ENCODE measurements at regions not wholly inside any gene's neighbourhood (a gene's known extent, or its start where the extent isn't known, plus 50 kb on each side); places are given as distances from the start of the nearest gene placed in this dataset.
"Not testable (repeated sequence)": the region's sequence is repeated elsewhere in the genome, so short reads cannot be mapped to it uniquely, and the experiment has no call there.

DNA sequence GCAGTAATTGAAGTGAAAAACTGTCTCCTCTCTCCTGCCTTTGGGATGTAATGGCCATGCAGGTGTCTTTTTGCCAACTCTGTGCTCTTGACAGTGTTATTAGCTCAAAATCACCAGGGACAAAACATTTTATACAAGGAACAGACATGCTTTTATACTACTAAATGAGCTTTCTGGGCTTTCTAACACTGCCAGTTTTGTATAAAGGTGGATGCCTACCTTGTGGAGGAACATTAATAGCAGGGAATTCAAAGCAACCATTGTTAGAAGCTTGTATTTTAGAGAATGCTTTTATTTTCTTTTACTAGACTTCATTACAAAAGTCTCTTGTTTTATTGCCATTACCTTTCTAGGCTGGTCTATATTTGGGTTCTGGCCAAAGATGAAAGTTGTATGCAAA, 54.7 kb upstream of the ARSJ start:
- no peak for DNase-seq

- DNase-seq = no peak
Measured at GRCh38 chr4:114036426-114036825, 57.0 kb upstream of the ARSJ start.

DNA sequence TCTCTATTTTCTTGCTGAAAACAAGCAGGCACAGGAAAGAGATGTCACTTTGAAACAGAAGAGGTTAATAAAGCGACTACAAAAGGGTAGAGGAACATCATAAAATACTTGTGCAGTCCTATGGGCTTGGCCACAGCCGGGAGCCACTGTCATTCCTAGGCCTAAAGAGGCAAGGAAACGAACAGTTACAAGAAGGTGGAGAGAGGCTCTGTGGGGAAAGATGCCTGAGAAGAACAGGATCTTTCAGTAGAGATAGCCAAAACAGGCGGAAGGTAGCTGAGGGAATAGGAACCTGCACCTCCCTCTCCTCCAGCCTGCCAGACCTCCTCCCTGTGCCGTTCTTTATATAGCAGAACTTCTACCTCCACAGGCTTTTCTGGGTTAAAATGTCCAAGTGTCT, 57.4 kb upstream of the ARSJ start:
- no peak for DNase-seq

- DNase-seq = no peak
Measured at GRCh38 chr4:114037988-114038387, 58.5 kb upstream of the ARSJ start.

DNA sequence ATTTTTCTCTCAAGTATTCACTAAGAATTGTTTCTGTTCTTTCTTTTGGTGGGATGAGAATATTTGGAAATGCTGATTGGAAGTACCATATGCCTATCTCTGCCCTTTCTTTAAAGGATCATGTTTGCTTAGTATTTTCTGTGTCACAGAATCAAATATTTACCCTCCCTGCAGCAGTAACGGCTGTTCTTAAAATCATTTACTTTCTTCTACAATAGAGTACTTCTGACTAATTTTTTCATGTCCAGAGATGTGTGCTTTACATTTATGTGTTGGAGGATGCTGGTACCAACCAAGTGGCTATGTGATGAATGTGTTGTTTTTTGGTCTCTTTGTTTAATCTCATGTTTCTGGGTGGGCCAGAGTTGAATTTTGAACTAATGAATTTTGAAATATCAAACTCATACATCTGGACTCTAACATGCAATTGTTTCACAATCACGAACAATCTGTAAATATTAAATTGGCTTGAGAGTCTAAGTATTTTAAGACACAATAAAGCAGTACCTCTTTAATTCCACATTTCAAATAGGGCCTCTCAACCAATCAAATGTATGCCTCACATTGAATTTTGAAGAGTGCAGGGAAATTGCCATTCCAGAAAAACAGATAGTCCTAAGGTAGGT, 59.4 kb upstream of the ARSJ start:
- DNase-seq = no peak

GRCh38 chr4:114040319-114041116, 61.1 kb upstream of the ARSJ start:
- no peak for DNase-seq

DNA sequence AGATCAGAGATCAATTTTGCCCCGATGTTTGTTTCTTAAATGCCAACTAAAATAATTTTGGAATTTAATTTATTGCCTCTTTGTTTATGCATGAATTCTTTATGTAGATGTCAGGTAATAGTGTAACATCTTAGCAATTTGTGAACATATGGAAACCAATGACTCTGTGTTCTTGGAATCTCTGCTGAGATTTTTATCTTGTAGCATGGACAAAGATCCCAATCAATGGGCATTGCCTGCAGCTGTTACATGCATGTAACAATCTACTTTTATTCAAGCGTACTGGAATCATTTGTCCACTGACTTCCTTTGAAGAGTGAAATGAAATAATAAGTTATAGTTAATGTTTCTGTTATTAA, 61.6 kb upstream of the ARSJ start:
- DNase-seq = no peak

- no peak for DNase-seq
Measured at GRCh38 chr4:114043116-114043515, 63.7 kb upstream of the ARSJ start.

- DNase-seq = not testable (repeated sequence)
Measured at GRCh38 chr4:114044351-114044750, 64.9 kb upstream of the ARSJ start.

DNA sequence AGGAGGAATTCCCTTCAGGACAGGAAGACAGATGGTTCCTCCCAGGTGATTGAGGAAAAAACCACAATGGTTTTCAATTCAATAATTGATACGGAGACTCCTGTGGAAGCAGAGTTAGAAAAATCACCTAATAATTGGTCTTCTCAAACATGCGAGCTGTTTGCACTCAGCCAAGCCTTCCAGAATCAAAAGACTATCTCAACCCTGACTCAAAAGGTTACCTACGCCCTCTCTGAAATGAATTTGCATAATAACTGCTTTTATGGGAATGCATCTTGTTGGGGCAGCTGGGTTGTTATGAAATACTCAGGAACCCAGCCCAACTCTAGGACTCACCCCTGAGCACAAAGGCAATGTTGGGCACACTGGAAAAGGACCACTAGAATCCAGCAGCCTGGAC, 66.9 kb upstream of the ARSJ start:
- no peak for DNase-seq

- DNase-seq = not testable (repeated sequence)
Measured at GRCh38 chr4:114048154-114048553, 68.7 kb upstream of the ARSJ start.

GRCh38 chr4:114052227-114052626, 72.8 kb upstream of the ARSJ start:
- no peak for DNase-seq

DNA sequence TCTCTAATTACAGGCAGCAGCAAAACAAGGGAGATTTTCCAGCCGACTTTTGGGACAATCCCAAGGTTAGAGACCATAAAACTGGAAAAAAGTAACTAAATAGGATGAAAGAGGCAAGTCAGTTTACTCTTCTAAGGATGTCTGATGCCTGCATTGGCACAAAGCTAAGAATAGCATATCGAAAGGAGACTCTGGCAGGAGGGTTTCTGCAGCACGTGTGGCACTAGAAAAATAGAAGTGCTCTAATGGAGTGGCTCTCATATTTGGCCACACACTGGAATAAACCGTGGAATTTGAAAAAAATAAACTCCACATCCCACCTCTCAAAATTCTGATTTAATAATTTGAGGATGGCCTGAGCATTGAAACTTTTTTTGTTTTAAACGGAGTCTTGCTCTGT, 77.2 kb upstream of the ARSJ start:
- no peak for DNase-seq

GRCh38 chr4:114057746-114058145, 78.3 kb upstream of the ARSJ start:
- DNase-seq = no peak

- DNase-seq = no peak
Measured at GRCh38 chr4:114062499-114062898, 83.1 kb upstream of the ARSJ start.

DNA sequence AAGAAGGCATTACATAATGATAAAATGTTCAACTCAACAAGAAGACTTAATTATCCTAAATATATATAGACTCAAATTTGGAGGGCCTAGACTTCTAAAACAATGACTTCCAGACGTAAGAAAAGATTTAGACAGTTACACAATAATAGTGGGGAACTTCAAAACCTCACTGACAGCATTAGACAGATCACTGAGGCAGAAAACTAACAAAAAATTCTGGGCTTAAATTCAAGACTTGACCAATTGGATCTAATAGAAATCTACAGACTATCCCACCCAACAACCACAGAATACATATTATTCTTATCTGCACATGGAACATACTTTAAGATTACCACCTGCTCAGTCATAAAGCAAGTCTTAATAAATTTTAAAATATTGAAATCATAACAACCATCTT, 93.3 kb upstream of the ARSJ start:
- DNase-seq = no peak

DNA sequence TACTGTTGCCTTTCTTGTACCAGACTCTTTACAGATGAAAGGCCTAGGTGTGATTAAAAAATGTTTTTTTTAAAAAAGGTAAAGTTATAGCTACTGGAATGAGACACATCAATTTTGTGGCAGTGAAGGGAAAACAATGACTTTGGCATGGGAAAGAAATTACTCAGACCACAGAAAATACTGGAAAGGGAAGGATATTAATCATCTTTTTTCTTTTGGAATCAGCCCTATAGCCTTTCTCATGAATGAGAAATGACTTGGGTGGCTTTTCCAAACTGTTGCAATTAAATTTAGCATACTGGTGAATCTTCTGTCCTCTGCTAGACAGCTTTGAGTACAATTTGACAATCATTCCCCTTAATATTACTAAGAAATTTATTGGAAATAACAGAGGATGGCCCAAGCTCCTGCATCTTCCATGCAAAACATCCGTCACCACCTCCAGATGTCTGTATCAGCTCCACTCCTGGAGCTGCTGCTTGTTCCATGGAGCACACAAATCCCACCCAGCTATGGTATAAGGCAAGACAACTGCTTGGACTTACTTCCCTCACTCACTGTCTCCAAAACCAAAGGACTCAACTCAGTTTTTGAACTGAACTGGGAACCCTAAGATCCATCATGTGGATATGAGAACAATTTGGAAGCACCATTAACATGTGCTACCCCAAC, 97.6 kb upstream of the ARSJ start:
- DNase-seq = no peak

GRCh38 chr4:114077610-114078009, 98.2 kb upstream of the ARSJ start:
- no peak for DNase-seq

DNA sequence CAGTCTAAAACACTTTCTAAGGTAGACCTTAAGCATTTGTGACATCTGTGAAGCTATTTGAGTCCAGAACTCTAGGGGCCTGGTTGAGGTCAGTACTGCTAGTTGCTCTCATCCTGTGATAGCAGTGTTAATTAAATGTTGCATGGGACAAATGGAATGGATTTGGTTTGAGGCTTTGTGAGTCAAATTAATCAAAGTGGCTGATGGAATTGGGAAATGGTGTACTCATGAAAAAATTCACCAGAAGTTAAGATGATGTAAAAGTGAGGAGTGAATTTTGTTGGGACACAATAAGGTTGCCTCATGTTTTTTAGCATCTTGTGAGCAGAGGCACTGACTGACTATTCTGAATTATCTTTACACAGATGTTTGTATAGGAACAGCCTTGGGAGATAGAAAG, 99.2 kb upstream of the ARSJ start:
- DNase-seq = no peak

- no peak for DNase-seq
Measured at GRCh38 chr4:114081783-114082182, 102.3 kb upstream of the ARSJ start.

DNA sequence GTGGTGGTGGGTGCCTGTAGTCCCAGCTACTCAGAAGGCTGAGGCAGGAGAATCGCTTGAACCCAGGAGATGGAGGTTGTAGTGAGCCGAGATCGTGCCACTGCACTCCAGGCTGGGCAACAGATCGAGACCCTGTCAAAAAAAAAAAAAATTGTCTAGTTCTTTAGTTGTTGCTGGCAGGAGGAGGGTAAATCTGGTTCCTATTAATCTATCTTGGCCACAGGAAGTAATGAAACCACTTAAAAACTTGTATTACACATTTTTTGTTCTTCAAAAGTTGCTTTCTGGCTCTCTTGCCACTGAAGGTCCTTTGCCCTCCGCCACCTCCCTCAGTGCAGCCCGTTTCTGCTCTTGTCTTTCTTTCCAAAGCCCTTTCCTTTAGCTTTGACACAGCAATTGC, 102.9 kb upstream of the ARSJ start:
- DNase-seq = no peak

GRCh38 chr4:114085611-114086345, 106.3 kb upstream of the ARSJ start:
- no peak for DNase-seq

- DNase-seq = no peak
Measured at GRCh38 chr4:114087596-114088230, 108.3 kb upstream of the ARSJ start.
